Skin of body (tissue), 1 donor: ENCODE measurements at regions not wholly inside any gene's neighbourhood (a gene's known extent, or its start where the extent isn't known, plus 50 kb on each side); places are given as distances from the start of the nearest gene placed in this dataset.
"Not testable (repeated sequence)": the region's sequence is repeated elsewhere in the genome, so short reads cannot be mapped to it uniquely, and the experiment has no call there.

Source experiments
- DNase-seq: peaks from one replicate; lab custom pipeline; 2025; lab: John Stamatoyannopoulos, UW

GRCh38 chr12:43255522-43256111, 296.4 kb downstream of the ADAMTS20 start:
- DNase-seq = no peak

- DNase-seq = no peak
Observed at GRCh38 chr12:43252585-43252984, 299.4 kb downstream of the ADAMTS20 start.

DNA sequence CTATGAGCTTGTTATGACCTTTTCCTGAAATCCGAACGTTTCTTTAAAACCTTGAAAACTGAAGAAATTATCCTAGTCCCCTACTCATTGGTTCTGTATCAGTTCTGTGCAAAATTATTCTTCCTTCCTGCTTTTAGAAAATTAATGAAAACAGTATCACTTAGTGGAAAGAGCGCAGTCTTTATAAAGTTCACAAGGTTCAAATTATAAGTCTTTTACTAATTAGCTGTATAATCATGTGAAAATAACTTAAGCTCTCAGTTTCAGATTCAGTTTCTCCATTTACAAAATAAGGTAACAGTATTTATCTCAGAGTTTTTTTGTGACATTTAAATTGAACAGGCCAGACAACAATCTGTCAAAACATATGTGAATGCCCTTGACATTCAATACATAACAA, 306.1 kb downstream of the ADAMTS20 start:
- no peak for DNase-seq

DNA sequence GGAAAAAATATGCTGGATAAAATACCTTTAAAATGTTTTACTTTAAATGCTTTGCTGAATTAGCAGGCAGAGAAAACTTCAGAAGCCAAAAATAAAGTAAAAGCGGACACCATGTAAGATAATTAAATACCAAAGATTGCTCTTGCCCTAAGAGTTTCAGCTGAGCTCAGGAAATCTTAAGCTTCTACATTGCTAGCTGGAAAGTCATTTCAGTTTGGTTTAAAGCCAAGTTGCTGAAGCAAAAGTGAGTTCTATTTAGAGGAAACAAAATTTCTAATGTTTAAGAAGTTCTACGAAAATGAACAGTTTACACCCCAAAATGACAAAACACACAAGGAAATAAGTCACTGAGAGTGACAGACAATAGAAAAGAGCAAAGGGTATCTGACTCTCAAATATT, 310.0 kb downstream of the ADAMTS20 start:
- DNase-seq = no peak

DNA sequence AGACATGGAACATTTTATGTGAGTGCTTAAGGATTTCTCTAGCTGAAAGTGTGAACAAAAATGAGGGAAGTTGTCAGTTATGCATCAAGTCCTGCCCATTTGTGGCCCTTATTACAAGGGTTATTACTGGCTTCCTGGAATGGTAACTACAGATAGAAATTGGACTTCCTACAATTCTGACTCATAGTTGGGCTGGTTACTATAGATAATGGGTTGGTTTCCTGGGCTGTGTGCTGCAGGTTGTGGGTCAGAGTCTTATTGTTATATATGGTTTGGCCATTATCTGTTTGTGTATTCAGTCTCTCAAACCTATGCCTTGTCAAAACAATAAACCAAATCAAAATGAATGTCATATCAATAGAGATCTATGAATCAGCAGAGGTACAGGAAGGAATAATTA, 313.7 kb downstream of the ADAMTS20 start:
- DNase-seq = no peak

DNA sequence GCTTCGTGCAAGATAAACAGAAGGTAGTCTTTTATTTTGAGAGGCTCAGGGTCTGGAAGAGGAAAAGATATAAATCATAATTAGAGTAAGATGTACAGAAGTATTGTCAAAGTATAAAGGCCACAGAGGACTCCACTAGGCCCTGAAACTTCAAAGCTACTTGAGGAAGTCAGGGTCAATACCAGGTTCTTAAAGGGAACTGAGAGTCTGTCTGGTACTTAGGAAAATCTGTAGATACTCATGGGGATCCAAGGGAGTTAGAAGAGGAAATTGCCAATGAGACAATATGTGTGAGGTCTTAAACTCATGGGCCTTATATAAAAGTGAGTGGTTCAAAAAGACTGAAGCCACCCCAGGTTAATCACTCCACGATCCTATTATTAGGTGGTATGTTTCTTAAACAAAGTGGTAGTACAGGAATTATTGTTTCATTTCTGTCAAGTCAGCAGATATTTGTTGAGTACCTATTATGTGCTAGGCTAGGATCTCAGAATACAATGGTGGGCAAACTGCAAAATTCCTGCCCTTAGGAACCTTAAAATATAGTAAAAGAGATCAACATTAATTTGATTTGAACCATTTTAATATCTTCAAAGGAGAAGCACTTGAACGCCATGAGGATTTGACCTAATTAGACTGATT, 314.6 kb downstream of the ADAMTS20 start:
- no peak for DNase-seq

DNA sequence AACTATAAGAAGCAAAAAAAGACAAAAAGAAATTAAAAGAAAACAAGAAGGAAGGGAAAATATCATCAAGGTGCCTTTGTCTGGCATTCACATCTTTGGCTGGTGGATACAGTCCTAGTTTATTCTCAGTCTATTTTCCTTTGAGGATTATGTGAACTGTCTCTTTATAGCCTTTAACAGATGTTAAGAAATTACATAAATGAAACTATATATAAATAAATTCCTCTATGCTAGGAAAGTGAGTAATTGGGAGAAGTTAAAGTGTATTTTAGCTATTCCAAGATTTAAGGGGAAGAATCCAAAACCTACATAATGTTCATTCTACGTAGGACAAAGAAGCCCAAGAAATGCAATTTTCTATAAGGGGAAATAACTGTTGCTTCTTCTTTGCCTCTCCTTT, 316.3 kb downstream of the ADAMTS20 start:
- DNase-seq = no peak

- no peak for DNase-seq
Observed at GRCh38 chr12:43233861-43234260, 318.1 kb downstream of the ADAMTS20 start.

GRCh38 chr12:43226151-43226550, 325.9 kb downstream of the ADAMTS20 start:
- no peak for DNase-seq

GRCh38 chr12:43224190-43224805, 327.7 kb downstream of the ADAMTS20 start:
- DNase-seq = not testable (repeated sequence)

- DNase-seq = no peak
Observed at GRCh38 chr12:43222796-43223195, 329.2 kb downstream of the ADAMTS20 start.

GRCh38 chr12:43221216-43221615, 330.8 kb downstream of the ADAMTS20 start:
- DNase-seq = no peak

GRCh38 chr12:43216490-43216889, 335.5 kb downstream of the ADAMTS20 start:
- DNase-seq = peak; percentile 18

DNA sequence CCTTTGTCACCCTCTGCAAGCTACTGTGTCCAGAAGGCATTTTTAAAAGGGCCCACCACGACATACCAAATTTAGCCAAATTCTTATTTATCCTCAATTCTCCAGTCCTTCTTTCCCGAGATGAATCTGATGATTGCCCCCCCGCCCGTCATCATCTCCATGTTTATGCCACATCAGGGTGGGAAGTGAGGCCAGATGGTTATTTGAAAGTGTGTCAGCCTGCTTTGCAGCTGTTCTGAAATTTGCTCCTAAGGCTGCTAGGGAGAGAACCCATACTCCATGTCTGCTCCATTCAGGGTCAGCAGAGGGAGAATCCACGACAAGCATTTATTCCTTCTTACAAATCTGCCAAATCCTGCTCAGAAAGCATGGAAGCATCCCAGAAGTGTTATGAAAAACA, 337.8 kb downstream of the ADAMTS20 start:
- peak; percentile 10 for DNase-seq

DNA sequence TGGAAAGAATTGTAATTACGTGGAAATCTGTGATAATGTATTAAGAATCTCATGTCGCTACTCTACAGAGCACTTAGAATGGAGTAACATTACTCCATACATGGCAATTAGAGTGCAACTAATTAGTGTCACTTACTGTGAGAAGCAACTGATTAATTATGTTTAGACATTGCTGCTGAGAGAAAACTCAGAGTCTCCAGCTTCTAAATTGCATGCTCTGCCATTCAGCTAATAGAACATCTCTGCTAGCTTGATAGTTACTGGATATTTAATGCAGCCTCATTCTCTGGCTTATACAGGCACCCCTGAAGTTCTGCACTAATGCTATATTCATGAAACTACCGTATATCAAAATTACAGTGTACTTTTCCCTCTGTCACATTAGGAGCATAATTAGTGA, 338.4 kb downstream of the ADAMTS20 start:
- no peak for DNase-seq

- DNase-seq = no peak
Observed at GRCh38 chr12:43210485-43211192, 341.4 kb downstream of the ADAMTS20 start.

DNA sequence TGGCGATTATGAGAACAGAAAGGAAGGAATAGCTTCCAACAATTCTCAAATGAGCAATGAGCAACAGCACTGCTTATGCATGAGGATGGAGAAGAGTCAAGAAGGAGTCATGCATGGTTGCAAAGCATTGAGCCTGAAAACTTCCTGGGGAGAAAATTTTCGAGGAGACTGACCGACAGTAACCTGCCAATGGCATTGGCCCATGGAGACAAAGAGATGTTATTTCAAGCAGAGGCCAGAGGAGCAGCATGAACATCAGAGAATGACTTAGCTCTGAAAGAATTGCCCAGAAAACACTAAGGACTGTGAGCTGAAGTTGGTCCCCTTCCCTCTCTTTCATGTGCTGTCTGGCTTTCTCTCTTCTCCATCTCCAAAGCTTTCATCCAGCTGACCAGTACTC, 343.4 kb downstream of the ADAMTS20 start:
- DNase-seq = no peak

DNA sequence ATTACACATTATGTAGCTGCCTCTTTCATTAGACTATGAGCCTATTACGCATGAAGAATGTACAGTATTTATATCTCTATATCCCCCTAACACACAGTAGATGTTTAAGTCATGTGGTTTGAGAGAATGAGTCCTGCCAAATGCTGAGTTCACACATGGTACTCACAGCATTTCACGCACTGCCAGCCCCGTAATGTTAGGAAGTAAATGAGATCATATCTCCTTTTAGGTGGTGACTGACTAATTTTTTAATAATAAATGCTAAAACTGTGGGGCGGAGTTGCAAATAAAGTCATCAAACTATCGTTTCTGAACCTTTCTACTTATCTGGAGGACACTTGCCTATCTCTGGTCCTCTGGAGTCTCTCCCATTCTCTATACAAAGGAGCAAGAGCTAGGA, 343.8 kb downstream of the ADAMTS20 start:
- no peak for DNase-seq

DNA sequence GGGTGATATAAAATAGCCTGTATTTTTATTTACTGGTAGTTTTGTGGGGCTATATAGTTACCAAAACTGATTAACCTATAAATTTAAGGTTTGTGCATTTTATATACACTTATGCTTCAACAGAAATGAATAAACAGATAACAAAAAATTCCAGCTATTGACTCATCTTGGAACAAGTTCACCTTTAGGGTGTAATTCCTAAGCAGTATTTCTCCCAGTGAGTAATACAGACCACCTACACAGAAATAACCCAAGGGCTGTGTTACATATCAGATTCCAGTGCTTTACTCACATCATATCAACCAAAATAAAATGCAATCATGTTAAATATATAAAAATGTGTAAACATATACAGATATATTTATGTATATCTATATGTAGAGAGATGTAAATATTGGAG, 345.6 kb downstream of the ADAMTS20 start:
- DNase-seq = no peak

DNA sequence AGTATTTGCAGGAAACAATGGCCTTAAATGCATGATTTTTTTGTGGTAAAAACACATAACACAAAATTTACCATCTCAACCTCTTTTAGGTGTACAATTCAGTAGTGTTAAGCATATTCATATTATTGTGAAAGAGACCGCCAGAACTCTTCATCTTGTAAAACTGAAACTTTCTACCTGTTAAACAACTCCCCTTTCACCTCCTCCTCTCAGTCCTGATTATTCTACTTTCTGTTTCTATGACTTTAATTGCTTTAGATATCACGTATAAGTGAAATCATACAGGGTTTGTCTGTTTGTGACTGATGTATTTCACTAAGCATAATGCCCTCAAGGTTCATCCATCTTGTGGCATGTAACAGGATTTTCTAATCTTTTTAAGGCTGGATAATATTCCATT, 353.4 kb downstream of the ADAMTS20 start:
- no peak for DNase-seq

- no peak for DNase-seq
Observed at GRCh38 chr12:43196268-43196907, 355.6 kb downstream of the ADAMTS20 start.

DNA sequence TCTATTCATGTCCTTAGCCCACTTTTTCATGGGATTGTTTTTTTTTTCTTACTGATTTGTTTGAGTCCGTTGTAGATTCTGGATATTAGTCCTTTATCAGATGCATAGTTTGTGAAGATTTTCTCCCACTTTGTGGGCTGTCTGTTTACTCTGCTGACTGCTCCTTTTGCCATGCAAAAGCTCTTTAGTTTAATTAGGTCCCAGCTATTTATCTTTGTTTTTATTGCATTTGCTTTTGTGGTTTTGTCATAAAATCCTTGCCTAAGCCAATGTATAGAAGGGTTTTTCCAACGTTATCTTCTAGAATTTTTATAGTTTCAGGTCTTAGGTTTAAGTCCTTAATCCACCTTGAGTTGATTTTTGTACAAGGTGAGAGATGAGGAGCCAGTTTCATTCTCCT, 358.9 kb downstream of the ADAMTS20 start:
- DNase-seq = not testable (repeated sequence)
